ENCODE measurements at regions not wholly inside any gene's neighbourhood (a gene's known extent, or its start where the extent isn't known, plus 50 kb on each side); places are given as distances from the start of the nearest gene placed in this dataset.

DNA sequence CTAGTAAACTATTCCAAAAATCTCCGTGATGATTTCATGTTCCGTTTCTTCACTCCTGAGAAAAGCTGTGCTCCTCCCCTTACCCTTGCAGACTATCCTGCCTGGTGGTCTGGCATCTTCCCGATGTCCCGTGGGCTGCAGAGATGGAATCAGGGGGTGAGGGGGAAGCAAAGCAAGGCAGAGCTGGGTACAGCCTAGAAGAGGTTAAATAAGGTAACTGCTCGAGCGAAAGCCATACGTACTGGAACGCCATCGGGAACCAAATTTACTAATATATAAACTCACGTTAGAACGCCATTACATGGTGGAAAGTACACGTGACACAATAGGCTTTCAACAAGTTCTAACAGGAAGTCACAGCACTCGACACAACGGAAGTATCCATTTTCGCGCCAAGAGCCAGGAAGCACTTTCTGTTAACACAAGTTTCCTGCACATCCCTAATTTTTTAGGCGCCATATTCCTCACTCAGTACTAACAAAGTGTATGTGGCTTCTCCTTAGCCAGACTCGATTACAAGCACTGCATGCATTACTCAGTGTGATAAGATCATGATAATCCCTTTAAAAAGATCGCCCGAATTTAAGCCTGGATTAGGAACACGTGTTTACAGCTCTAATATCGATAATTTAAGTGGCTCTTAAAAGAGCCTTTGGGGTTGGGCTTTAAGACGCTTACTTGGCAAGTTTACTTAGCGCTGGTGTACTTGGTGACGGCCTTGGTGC, 101.6 kb upstream of the PRSS16 start:
- H3K27ac ChIP-seq (ENCODE audit: extremely low read length, insufficient read depth, low read length), result peak overlapping the region; percentile 32
- H3K79me2 ChIP-seq (ENCODE audit: insufficient read depth, low read length), result no peaks in the 10 kb centered on the region
- in situ Hi-C loops (cut with HindIII; ENCODE audit: extremely low pct_ligation_motif_present, low pct_unique_long_range_greater_than_20kb), result no loop called here
- H3K4me2 ChIP-seq (ENCODE audit: low read depth, low read length), result peak overlapping the region; percentile 41
- no peaks in the 10 kb centered on the region for H3K9me3 ChIP-seq (ENCODE audit: low read length)
- DNase-seq (ENCODE audit: low spot score) (peak; percentile 43), ATAC-seq (peak; percentile 24), FAIRE-seq (no peak)
- CTCF ChIA-PET (ENCODE audit: low intra/inter-chr PET ratio, low total read pairs), result no interaction called here
- H2AFZ ChIP-seq (ENCODE audit: low read length), result peak overlapping the region; percentile 45
- H3K9ac ChIP-seq (ENCODE audit: insufficient read depth, low read depth, low read length), result no peak overlapping the region
- no peaks in the 10 kb centered on the region for H4K20me1 ChIP-seq (ENCODE audit: insufficient read depth, low read length)
- H3K27me3 ChIP-seq (ENCODE audit: control insufficient read depth in 1 of 2, insufficient read depth in 2 of 2, low read length in 2 of 2), result peaks cover 0 to 19% of the 10 kb centered on the region in 2 experiments; a peak in 4 of 5 replicates
- no TSS peak for BruUV-seq (replicated peaks)
- intact Hi-C loops (cut with micrococcal nuclease; ENCODE audit: unreplicated experiment), result no loop called here
- no peaks in the 10 kb centered on the region for H3K36me3 ChIP-seq (replicated peaks in 1 of 2; ENCODE audit: control insufficient read depth in 1 of 2, insufficient read depth in 2 of 2, low read length in 2 of 2)
- POLR2A ChIA-PET, result interaction anchor here (1.3 kb wide), 1 partner anchor 19 kb away, joined by 3 read pairs; no protein-coding TSS in a partner anchor
- H3K4me1 ChIP-seq (ENCODE audit: insufficient read depth, low read length), result peaks cover 27% of the 10 kb centered on the region
- H3K4me3 ChIP-seq (replicated peaks in 1 of 3; ENCODE audit: insufficient read depth in 1 of 3, low read depth in 2 of 3, low read length in 3 of 3), result peak overlapping the region in 2 of 3 experiments; percentile 7 to 62; a peak in 4 of 6 replicates
- 17% methylated on average over 25 of the region's 25 CpGs for WGBS (ENCODE audit: low lambda C conversion rate)
- TF ChIP-seq, protein P1, sequence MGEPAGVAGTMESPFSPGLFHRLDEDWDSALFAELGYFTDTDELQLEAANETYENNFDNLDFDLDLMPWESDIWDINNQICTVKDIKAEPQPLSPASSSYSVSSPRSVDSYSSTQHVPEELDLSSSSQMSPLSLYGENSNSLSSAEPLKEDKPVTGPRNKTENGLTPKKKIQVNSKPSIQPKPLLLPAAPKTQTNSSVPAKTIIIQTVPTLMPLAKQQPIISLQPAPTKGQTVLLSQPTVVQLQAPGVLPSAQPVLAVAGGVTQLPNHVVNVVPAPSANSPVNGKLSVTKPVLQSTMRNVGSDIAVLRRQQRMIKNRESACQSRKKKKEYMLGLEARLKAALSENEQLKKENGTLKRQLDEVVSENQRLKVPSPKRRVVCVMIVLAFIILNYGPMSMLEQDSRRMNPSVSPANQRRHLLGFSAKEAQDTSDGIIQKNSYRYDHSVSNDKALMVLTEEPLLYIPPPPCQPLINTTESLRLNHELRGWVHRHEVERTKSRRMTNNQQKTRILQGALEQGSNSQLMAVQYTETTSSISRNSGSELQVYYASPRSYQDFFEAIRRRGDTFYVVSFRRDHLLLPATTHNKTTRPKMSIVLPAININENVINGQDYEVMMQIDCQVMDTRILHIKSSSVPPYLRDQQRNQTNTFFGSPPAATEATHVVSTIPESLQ (CRISPR knock-in tag; conservative IDR thresholded peaks at IDR 0.05), result no peak
- TF ChIP-seq DPF2 (CRISPR knock-in tag; IDR thresholded peaks at IDR 0.05; ENCODE audit: borderline replicate concordance, low read depth), result no peak
- TF ChIP-seq HCFC1 (IDR thresholded peaks at IDR 0.05; ENCODE audit: low read depth, low read length), result no peak
- TF ChIP-seq, protein P2, sequence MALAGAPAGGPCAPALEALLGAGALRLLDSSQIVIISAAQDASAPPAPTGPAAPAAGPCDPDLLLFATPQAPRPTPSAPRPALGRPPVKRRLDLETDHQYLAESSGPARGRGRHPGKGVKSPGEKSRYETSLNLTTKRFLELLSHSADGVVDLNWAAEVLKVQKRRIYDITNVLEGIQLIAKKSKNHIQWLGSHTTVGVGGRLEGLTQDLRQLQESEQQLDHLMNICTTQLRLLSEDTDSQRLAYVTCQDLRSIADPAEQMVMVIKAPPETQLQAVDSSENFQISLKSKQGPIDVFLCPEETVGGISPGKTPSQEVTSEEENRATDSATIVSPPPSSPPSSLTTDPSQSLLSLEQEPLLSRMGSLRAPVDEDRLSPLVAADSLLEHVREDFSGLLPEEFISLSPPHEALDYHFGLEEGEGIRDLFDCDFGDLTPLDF (CRISPR knock-in tag; IDR thresholded peaks at IDR 0.05), result peak; percentile 75; the same call in 1 of the 2 replicates
- no peak for TF ChIP-seq ZNF260 (CRISPR knock-in tag; IDR thresholded peaks at IDR 0.05; ENCODE audit: borderline replicate concordance, low read depth)
- TF ChIP-seq, protein P3, sequence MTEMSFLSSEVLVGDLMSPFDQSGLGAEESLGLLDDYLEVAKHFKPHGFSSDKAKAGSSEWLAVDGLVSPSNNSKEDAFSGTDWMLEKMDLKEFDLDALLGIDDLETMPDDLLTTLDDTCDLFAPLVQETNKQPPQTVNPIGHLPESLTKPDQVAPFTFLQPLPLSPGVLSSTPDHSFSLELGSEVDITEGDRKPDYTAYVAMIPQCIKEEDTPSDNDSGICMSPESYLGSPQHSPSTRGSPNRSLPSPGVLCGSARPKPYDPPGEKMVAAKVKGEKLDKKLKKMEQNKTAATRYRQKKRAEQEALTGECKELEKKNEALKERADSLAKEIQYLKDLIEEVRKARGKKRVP (CRISPR knock-in tag; IDR thresholded peaks at IDR 0.05), result no peak
- no peak for TF ChIP-seq ZNF569 (CRISPR knock-in tag; IDR thresholded peaks at IDR 0.05; ENCODE audit: borderline replicate concordance)
- TF ChIP-seq, protein P4, sequence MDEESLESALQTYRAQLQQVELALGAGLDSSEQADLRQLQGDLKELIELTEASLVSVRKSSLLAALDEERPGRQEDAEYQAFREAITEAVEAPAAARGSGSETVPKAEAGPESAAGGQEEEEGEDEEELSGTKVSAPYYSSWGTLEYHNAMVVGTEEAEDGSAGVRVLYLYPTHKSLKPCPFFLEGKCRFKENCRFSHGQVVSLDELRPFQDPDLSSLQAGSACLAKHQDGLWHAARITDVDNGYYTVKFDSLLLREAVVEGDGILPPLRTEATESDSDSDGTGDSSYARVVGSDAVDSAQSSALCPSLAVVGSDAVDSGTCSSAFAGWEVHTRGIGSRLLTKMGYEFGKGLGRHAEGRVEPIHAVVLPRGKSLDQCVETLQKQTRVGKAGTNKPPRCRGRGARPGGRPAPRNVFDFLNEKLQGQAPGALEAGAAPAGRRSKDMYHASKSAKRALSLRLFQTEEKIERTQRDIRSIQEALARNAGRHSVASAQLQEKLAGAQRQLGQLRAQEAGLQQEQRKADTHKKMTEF (CRISPR knock-in tag; IDR thresholded peaks at IDR 0.05), result no peak
- TF ChIP-seq, protein P5, sequence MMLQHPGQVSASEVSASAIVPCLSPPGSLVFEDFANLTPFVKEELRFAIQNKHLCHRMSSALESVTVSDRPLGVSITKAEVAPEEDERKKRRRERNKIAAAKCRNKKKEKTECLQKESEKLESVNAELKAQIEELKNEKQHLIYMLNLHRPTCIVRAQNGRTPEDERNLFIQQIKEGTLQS (CRISPR knock-in tag; IDR thresholded peaks at IDR 0.05), result no peak
- TF ChIP-seq GABPA (IDR thresholded peaks at IDR 0.05; ENCODE audit: low read depth, low read length), result peak; percentile 59
- TF ChIP-seq GABPA (CRISPR knock-in tag; IDR thresholded peaks at IDR 0.05; ENCODE audit: low read depth), result peak; percentile 93
- 0 out of 2 replicates have a peak, but pooled peaks have one; percentile 64 for TF ChIP-seq SSRP1 (CRISPR knock-in tag; IDR thresholded peaks at IDR 0.05)
- TF ChIP-seq, protein P6, sequence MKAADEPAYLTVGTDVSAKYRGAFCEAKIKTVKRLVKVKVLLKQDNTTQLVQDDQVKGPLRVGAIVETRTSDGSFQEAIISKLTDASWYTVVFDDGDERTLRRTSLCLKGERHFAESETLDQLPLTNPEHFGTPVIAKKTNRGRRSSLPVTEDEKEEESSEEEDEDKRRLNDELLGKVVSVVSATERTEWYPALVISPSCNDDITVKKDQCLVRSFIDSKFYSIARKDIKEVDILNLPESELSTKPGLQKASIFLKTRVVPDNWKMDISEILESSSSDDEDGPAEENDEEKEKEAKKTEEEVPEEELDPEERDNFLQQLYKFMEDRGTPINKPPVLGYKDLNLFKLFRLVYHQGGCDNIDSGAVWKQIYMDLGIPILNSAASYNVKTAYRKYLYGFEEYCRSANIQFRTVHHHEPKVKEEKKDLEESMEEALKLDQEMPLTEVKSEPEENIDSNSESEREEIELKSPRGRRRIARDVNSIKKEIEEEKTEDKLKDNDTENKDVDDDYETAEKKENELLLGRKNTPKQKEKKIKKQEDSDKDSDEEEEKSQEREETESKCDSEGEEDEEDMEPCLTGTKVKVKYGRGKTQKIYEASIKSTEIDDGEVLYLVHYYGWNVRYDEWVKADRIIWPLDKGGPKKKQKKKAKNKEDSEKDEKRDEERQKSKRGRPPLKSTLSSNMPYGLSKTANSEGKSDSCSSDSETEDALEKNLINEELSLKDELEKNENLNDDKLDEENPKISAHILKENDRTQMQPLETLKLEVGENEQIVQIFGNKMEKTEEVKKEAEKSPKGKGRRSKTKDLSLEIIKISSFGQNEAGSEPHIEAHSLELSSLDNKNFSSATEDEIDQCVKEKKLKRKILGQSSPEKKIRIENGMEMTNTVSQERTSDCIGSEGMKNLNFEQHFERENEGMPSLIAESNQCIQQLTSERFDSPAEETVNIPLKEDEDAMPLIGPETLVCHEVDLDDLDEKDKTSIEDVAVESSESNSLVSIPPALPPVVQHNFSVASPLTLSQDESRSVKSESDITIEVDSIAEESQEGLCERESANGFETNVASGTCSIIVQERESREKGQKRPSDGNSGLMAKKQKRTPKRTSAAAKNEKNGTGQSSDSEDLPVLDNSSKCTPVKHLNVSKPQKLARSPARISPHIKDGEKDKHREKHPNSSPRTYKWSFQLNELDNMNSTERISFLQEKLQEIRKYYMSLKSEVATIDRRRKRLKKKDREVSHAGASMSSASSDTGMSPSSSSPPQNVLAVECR (CRISPR knock-in tag; IDR thresholded peaks at IDR 0.05; ENCODE audit: borderline replicate concordance), result 0 out of 2 replicates have a peak, but pooled peaks have one; percentile 23

Data from HepG2 (cell line).